PC-9 (cell line): ENCODE measurements at regions not wholly inside any gene's neighbourhood (a gene's known extent, or its start where the extent isn't known, plus 50 kb on each side); places are given as distances from the start of the nearest gene placed in this dataset.

Source experiments
- CTCF ChIP-seq: fragments of 200-600 bp; sonication (generic); conservative IDR thresholded peaks from 2 replicates; pipeline ENCODE4 v1.6.1; 2017; ENCODE audit warnings: mixed run types, antibody characterized with exemption, mild to moderate bottlenecking, moderate library complexity
- EZH2 ChIP-seq: fragments of 200-600 bp; sonication (generic); IDR thresholded peaks from 2 replicates; pipeline ENCODE4 v1.8.0; 2017; ENCODE audit warnings: antibody characterized with exemption, low read depth

- TF ChIP-seq CTCF, result no peak
- no peak for TF ChIP-seq EZH2
Measured at GRCh38 chr4:130825284-130825683, 1729.3 kb downstream of the C4orf33 start.
